Caco-2 (cell line): ENCODE measurements at regions not wholly inside any gene's neighbourhood (a gene's known extent, or its start where the extent isn't known, plus 50 kb on each side); places are given as distances from the start of the nearest gene placed in this dataset.
"Not testable (repeated sequence)": the region's sequence is repeated elsewhere in the genome, so short reads cannot be mapped to it uniquely, and the experiment has no call there.

Experiments used
- BruUV-seq: library from RNA; stranded (reverse); fragments of 400-500 nt; replicated peaks from 2 replicates; lab custom pipeline; 2021; lab: Mats Ljungman, UMichigan
- CTCF ChIA-PET: fragments of 300-600 bp; sonication (Branson Sonifier 250); formaldehyde crosslinking; loops from one replicate; lab custom pipeline; 2022; ENCODE audit warnings: antibody characterized with exemption; lab: Charles Lee
- POLR2A ChIA-PET: fragments of 300-600 bp; sonication (Branson Sonifier 250); formaldehyde crosslinking; loops from one replicate; lab custom pipeline; 2022; ENCODE audit warnings: antibody characterized with exemption; lab: Charles Lee
- DNase-seq, 2 experiments: peaks; one replicate each; pipeline versions ENCODE4 v3.0.0 to v3.0.0-alpha.2; 2020 to 2022
- H3K27me3 ChIP-seq: replicated peaks from 2 replicates; pipeline ENCODE4 v1.6.0; 2011; ENCODE audit warnings: low read length; ENCODE audit not compliant: control insufficient read depth, insufficient read depth
- H3K36me3 ChIP-seq: 2 replicates; pipeline ENCODE4 v1.5.1; 2011; ENCODE audit warnings: low read length; ENCODE audit not compliant: control insufficient read depth, insufficient read depth
- H3K4me1 ChIP-seq: fragments of 250-450 bp; sonication (Bioruptor Pico); 2 replicates; pipeline ENCODE4 v1.5.1; 2020; ENCODE audit warnings: mild to moderate bottlenecking
- H3K4me3 ChIP-seq: 2 replicates; pipeline ENCODE4 v1.5.1; 2011; ENCODE audit warnings: low read depth, mild to moderate bottlenecking, control low read depth, low read length
- H3K9me3 ChIP-seq: fragments of 250-450 bp; sonication (Bioruptor Pico); 2 replicates; pipeline ENCODE4 v1.5.1; 2020; ENCODE audit warnings: mild to moderate bottlenecking, moderate library complexity
- H3K27ac Mint-ChIP-seq: one replicate; pipeline ENCODE4 v1.8.0; 2022; ENCODE audit warnings: mixed read lengths; ENCODE audit not compliant: unreplicated experiment
- H3K27me3 Mint-ChIP-seq: one replicate; pipeline ENCODE4 v1.8.0; 2022; ENCODE audit warnings: mixed read lengths; ENCODE audit not compliant: insufficient read depth, unreplicated experiment
- H3K36me3 Mint-ChIP-seq: one replicate; pipeline ENCODE4 v1.8.0; 2022; ENCODE audit warnings: mild to moderate bottlenecking, mixed read lengths; ENCODE audit not compliant: insufficient read depth, unreplicated experiment
- H3K4me1 Mint-ChIP-seq: one replicate; pipeline ENCODE4 v1.8.0; 2022; ENCODE audit warnings: low read depth, mixed read lengths; ENCODE audit not compliant: unreplicated experiment
- H3K4me3 Mint-ChIP-seq: one replicate; pipeline ENCODE4 v1.8.0; 2022; ENCODE audit warnings: mild to moderate bottlenecking, moderate library complexity, mixed read lengths; ENCODE audit not compliant: unreplicated experiment
- H3K9me3 Mint-ChIP-seq: one replicate; pipeline ENCODE4 v1.8.0; 2022; ENCODE audit warnings: mixed read lengths; ENCODE audit not compliant: unreplicated experiment
- intact Hi-C: fragments of 100-400 bp; cut with micrococcal nuclease; formaldehyde crosslinking; loops from one replicate; pipeline ENCODE4 v1.10.0; 2022; ENCODE audit not compliant: unreplicated experiment
- TF ChIP-seq, protein P1 (sequence below), 2 experiments: fragments of 200-600 bp in 1 of 2; IDR thresholded peaks; 1 replicate in 1 of 2; 2 replicates in 1 of 2; pipeline versions ENCODE4 v1.5.1 to v1.8.0; 2011 to 2022; ENCODE audit warnings: antibody characterized with exemption in 1 of 2, control low read depth in 1 of 2, inconsistent platforms in 1 of 2, low read depth in 1 of 2, low read length in 1 of 2, mild to moderate bottlenecking in 1 of 2, moderate library complexity in 1 of 2; ENCODE audit not compliant: insufficient read depth in 1 of 2, severe bottlenecking in 1 of 2, unreplicated experiment in 1 of 2

GRCh38 chr13:38228322-38228721 lies 121.3 kb upstream of the UFM1 start:
- no TSS peak for BruUV-seq
- Mint-ChIP-seq H3K4me1 (no peaks in the 10 kb centered on the region), H3K4me3 (no peak overlapping the region), H3K9me3 (no peaks in the 10 kb centered on the region), H3K27ac (no peak overlapping the region), H3K36me3 (no peaks in the 10 kb centered on the region), H3K27me3 (no peaks in the 10 kb centered on the region)
- H3K9me3 ChIP-seq: no peaks in the 10 kb centered on the region
- H3K36me3 ChIP-seq: no peaks in the 10 kb centered on the region
- intact Hi-C loops: loop anchor here (10.0 kb wide), 2 partner anchors 186 to 306 kb away; no protein-coding TSS in a partner anchor
- CTCF ChIA-PET: no interaction called here
- POLR2A ChIA-PET: no interaction called here
- no peaks in the 10 kb centered on the region for H3K27me3 ChIP-seq
- H3K4me3 ChIP-seq: no peak overlapping the region
- H3K4me1 ChIP-seq: no peaks in the 10 kb centered on the region
- DNase-seq: no peak
- TF ChIP-seq, protein P1, sequence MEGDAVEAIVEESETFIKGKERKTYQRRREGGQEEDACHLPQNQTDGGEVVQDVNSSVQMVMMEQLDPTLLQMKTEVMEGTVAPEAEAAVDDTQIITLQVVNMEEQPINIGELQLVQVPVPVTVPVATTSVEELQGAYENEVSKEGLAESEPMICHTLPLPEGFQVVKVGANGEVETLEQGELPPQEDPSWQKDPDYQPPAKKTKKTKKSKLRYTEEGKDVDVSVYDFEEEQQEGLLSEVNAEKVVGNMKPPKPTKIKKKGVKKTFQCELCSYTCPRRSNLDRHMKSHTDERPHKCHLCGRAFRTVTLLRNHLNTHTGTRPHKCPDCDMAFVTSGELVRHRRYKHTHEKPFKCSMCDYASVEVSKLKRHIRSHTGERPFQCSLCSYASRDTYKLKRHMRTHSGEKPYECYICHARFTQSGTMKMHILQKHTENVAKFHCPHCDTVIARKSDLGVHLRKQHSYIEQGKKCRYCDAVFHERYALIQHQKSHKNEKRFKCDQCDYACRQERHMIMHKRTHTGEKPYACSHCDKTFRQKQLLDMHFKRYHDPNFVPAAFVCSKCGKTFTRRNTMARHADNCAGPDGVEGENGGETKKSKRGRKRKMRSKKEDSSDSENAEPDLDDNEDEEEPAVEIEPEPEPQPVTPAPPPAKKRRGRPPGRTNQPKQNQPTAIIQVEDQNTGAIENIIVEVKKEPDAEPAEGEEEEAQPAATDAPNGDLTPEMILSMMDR (IDR thresholded peaks at IDR 0.05; ENCODE audit: insufficient read depth in 1 of 2, low read depth in 1 of 2, low read length in 1 of 2, severe bottlenecking in 1 of 2, unreplicated experiment in 1 of 2): no peak

- TF ChIP-seq, protein P1 (IDR thresholded peaks at IDR 0.05; ENCODE audit: insufficient read depth in 1 of 2, low read depth in 1 of 2, low read length in 1 of 2, severe bottlenecking in 1 of 2, unreplicated experiment in 1 of 2): no peak
- no peaks in the 10 kb centered on the region for H3K27me3 Mint-ChIP-seq
- intact Hi-C loops: loop anchor here (10.0 kb wide), 2 partner anchors 188 to 308 kb away; no protein-coding TSS in a partner anchor
- Histone ChIP-seq H3K27me3 (no peaks in the 10 kb centered on the region), H3K9me3 (no peaks in the 10 kb centered on the region), H3K4me3 (no peak overlapping the region), H3K4me1 (no peaks in the 10 kb centered on the region), H3K36me3 (no peaks in the 10 kb centered on the region)
- ChIA-PET CTCF (no interaction called here), POLR2A (no interaction called here)
- no peaks in the 10 kb centered on the region for H3K9me3 Mint-ChIP-seq
- peaks cover 1% of the 10 kb centered on the region for H3K36me3 Mint-ChIP-seq
- no peak for DNase-seq
- no TSS peak for BruUV-seq
- no peak overlapping the region for H3K27ac Mint-ChIP-seq
- no peak overlapping the region for H3K4me3 Mint-ChIP-seq
- H3K4me1 Mint-ChIP-seq: no peaks in the 10 kb centered on the region
These were observed 123.2 kb upstream of the UFM1 start for GRCh38 chr13:38226496-38226895.

DNA sequence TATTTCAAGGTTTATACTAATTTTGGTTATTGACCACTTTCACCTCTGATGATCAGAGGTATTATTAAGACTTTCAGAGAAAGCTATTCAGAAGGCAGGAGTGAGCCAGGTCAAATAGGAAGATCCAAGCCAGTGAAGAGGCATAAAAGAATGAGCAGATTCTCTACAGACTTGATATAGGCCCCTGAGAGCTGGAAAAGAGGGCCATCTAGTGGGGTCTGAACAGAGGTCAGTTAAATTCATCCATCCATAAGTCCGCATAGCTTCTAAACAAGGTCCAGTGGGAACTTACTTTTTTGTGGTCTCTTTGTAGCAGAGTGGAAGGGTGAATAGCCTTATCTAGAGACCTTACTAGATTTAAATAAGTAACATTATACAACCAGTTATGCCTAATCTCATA lies 126.6 kb upstream of the UFM1 start:
- Mint-ChIP-seq H3K27ac (no peak overlapping the region), H3K4me1 (no peaks in the 10 kb centered on the region), H3K27me3 (no peaks in the 10 kb centered on the region), H3K36me3 (peaks cover 10% of the 10 kb centered on the region), H3K4me3 (no peak overlapping the region), H3K9me3 (no peaks in the 10 kb centered on the region)
- TF ChIP-seq, protein P1 (IDR thresholded peaks at IDR 0.05; ENCODE audit: insufficient read depth in 1 of 2, low read depth in 1 of 2, low read length in 1 of 2, severe bottlenecking in 1 of 2, unreplicated experiment in 1 of 2): peak in 1 of 2 experiments; percentile 51
- H3K27me3 ChIP-seq: no peaks in the 10 kb centered on the region
- no TSS peak for BruUV-seq
- intact Hi-C loops: loop anchor here (2.0 to 10.0 kb wide), 5 partner anchors 178 to 456 kb away; no protein-coding TSS in a partner anchor
- POLR2A ChIA-PET: no interaction called here
- no peaks in the 10 kb centered on the region for H3K4me1 ChIP-seq
- H3K9me3 ChIP-seq: no peaks in the 10 kb centered on the region
- no peaks in the 10 kb centered on the region; the same call in 1 of the 2 replicates for H3K36me3 ChIP-seq
- DNase-seq: peak in 1 of 2 experiments; percentile 29
- CTCF ChIA-PET: interaction anchor here (0.6 kb wide), 2 partner anchors 68 to 158 kb away, joined by 3 read pairs; no protein-coding TSS in a partner anchor
- H3K4me3 ChIP-seq: no peak overlapping the region

DNA sequence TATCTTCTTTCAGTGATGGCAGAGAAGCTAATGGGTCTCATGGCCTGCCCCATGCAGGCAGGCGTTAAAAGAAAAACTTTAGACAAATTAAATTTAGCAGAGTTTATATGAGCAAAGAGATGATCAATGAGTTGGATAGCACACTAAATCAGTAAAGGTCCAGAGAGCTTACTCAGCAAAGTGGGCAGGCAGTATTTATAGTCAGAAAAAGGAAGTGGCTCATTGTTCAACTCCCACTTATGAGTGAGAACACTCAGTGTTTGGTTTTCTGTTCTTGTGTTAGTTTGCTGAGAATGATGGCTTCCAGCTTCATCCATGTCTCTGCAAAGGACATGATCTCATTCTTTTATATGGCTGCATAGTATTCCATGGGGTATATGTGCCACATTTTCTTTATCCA lies 128.5 kb upstream of the UFM1 start:
- H3K27me3 Mint-ChIP-seq, H3K27me3 ChIP-seq, H3K4me1 Mint-ChIP-seq, DNase-seq, POLR2A ChIA-PET, H3K4me3 Mint-ChIP-seq, H3K9me3 ChIP-seq, BruUV-seq, H3K4me3 ChIP-seq, H3K4me1 ChIP-seq, H3K9me3 Mint-ChIP-seq, H3K27ac Mint-ChIP-seq, CTCF ChIA-PET, H3K36me3 ChIP-seq: not testable (repeated sequence)
- H3K36me3 Mint-ChIP-seq: peaks cover 10% of the 10 kb centered on the region
- intact Hi-C loops: loop anchor here (5.0 to 10.0 kb wide), 3 partner anchors 194 to 454 kb away; no protein-coding TSS in a partner anchor
